AG10803 (cell line): ENCODE measurements at regions not wholly inside any gene's neighbourhood (a gene's known extent, or its start where the extent isn't known, plus 50 kb on each side); places are given as distances from the start of the nearest gene placed in this dataset.

Experiments used
- DNase-seq: peaks from one replicate; pipeline ENCODE4 v3.0.0; 2010; ENCODE audit warnings: low read depth
- H3K4me3 ChIP-seq: 2 replicates; pipeline ENCODE4 v1.5.1; 2011; ENCODE audit warnings: mild to moderate bottlenecking, low read length, control low read depth
- CTCF ChIP-seq: conservative IDR thresholded peaks from 2 replicates; pipeline ENCODE4 v1.5.1; 2011; ENCODE audit warnings: mild to moderate bottlenecking, low read length, control low read depth, inconsistent platforms

- no peak for TF ChIP-seq CTCF
- DNase-seq: no peak
- H3K4me3 ChIP-seq: no peak overlapping the region
These were observed 68.2 kb downstream of the HMHB1 start for GRCh38 chr5:143880178-143880577.

GRCh38 chr5:143882520-143882919 is 70.6 kb downstream of the HMHB1 start:
- no peak for TF ChIP-seq CTCF
- DNase-seq: peak; percentile 77
- no peak overlapping the region for H3K4me3 ChIP-seq

GRCh38 chr5:143886096-143886495 is 74.1 kb downstream of the HMHB1 start:
- H3K4me3 ChIP-seq: no peak overlapping the region; the same call in 1 of the 2 replicates
- no peak for DNase-seq
- no peak for TF ChIP-seq CTCF

GRCh38 chr5:143886651-143887638 is 75.0 kb downstream of the HMHB1 start:
- H3K4me3 ChIP-seq: no peak overlapping the region
- DNase-seq: peak; percentile 90
- TF ChIP-seq CTCF: no peak

- DNase-seq: peak; percentile 96
- H3K4me3 ChIP-seq: no peak overlapping the region
- TF ChIP-seq CTCF: no peak
These were observed 76.1 kb downstream of the HMHB1 start for GRCh38 chr5:143887903-143888665.

GRCh38 chr5:143888912-143889311 is 77.0 kb downstream of the HMHB1 start:
- H3K4me3 ChIP-seq: no peak overlapping the region
- TF ChIP-seq CTCF: no peak
- no peak for DNase-seq
